ENCODE measurements at regions not wholly inside any gene's neighbourhood (a gene's known extent, or its start where the extent isn't known, plus 50 kb on each side); places are given as distances from the start of the nearest gene placed in this dataset.

- TF ChIP-seq EZH2phosphoT487 (IDR thresholded peaks at IDR 0.05; ENCODE audit: low read depth) = no peak
- TF ChIP-seq, protein P1, sequence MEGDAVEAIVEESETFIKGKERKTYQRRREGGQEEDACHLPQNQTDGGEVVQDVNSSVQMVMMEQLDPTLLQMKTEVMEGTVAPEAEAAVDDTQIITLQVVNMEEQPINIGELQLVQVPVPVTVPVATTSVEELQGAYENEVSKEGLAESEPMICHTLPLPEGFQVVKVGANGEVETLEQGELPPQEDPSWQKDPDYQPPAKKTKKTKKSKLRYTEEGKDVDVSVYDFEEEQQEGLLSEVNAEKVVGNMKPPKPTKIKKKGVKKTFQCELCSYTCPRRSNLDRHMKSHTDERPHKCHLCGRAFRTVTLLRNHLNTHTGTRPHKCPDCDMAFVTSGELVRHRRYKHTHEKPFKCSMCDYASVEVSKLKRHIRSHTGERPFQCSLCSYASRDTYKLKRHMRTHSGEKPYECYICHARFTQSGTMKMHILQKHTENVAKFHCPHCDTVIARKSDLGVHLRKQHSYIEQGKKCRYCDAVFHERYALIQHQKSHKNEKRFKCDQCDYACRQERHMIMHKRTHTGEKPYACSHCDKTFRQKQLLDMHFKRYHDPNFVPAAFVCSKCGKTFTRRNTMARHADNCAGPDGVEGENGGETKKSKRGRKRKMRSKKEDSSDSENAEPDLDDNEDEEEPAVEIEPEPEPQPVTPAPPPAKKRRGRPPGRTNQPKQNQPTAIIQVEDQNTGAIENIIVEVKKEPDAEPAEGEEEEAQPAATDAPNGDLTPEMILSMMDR (IDR thresholded peaks at IDR 0.05; ENCODE audit: low read depth, low read length) = no peak
Measured at GRCh38 chr11:119897046-119897440, 168.0 kb upstream of the NECTIN1 start.
